H9 (cell line): ENCODE measurements at regions not wholly inside any gene's neighbourhood (a gene's known extent, or its start where the extent isn't known, plus 50 kb on each side); places are given as distances from the start of the nearest gene placed in this dataset.

ENCODE experiments used
- DNase-seq: peaks from one replicate; pipeline ENCODE4 v3.0.0-alpha.2; 2017
- H2AFZ ChIP-seq: one replicate; pipeline ENCODE4 v1.6.1; 2013; ENCODE audit warnings: mild to moderate bottlenecking, low read length, control low read depth, moderate library complexity
- H2AK5ac ChIP-seq: 2 replicates; pipeline ENCODE4 v1.6.1; 2013; ENCODE audit warnings: low read length, control low read depth, mixed read lengths; ENCODE audit not compliant: insufficient read length
- H2BK120ac ChIP-seq: one replicate; pipeline ENCODE4 v1.6.1; 2013; ENCODE audit warnings: low read depth, mild to moderate bottlenecking, low read length, control low read depth, inconsistent platforms; ENCODE audit not compliant: poor library complexity, severe bottlenecking
- H2BK12ac ChIP-seq: 2 replicates; pipeline ENCODE4 v1.6.1; 2013; ENCODE audit warnings: low read length, control low read depth, mixed read lengths, low read depth; ENCODE audit not compliant: insufficient read length
- H2BK15ac ChIP-seq: 2 replicates; pipeline ENCODE4 v1.6.1; 2013; ENCODE audit warnings: low read depth, low read length, control low read depth
- H2BK20ac ChIP-seq: one replicate; pipeline ENCODE4 v1.6.1; 2013; ENCODE audit warnings: low read depth, mild to moderate bottlenecking, low read length, control low read depth, inconsistent platforms; ENCODE audit not compliant: poor library complexity, severe bottlenecking
- H2BK5ac ChIP-seq: 2 replicates; pipeline ENCODE4 v1.6.1; 2013; ENCODE audit warnings: low read length, control low read depth, mixed read lengths; ENCODE audit not compliant: insufficient read length
- H3K14ac ChIP-seq: 2 replicates; pipeline ENCODE4 v1.6.1; 2013; ENCODE audit warnings: low read length, control low read depth; ENCODE audit not compliant: insufficient read depth
- H3K18ac ChIP-seq: 2 replicates; pipeline ENCODE4 v1.6.1; 2013; ENCODE audit warnings: low read depth, mild to moderate bottlenecking, mixed read lengths, low read length, control low read depth; ENCODE audit not compliant: insufficient read length
- H3K23ac ChIP-seq: 2 replicates; pipeline ENCODE4 v1.6.1; 2013; ENCODE audit warnings: low read length, control low read depth, mixed read lengths, low read depth; ENCODE audit not compliant: insufficient read length
- H3K23me2 ChIP-seq: 2 replicates; pipeline ENCODE4 v1.6.1; 2013; ENCODE audit warnings: low read depth, mild to moderate bottlenecking, mixed read lengths, low read length, control low read depth; ENCODE audit not compliant: insufficient read length, poor library complexity, severe bottlenecking
- H3K27ac ChIP-seq: 2 replicates; pipeline ENCODE4 v1.5.1; 2013; ENCODE audit warnings: low read length, control low read depth, mixed read lengths, low read depth; ENCODE audit not compliant: insufficient read length
- H3K27me3 ChIP-seq: 2 replicates; pipeline ENCODE4 v1.6.1; 2013; ENCODE audit warnings: low read length, control low read depth, inconsistent platforms; ENCODE audit not compliant: insufficient read depth
- H3K4ac ChIP-seq: 2 replicates; pipeline ENCODE4 v1.6.1; 2013; ENCODE audit warnings: low read depth, mild to moderate bottlenecking, control low read depth, inconsistent platforms, low read length, moderate library complexity
- H3K4me1 ChIP-seq: 2 replicates; pipeline ENCODE4 v1.6.1; 2013; ENCODE audit warnings: low read length, control low read depth, inconsistent platforms; ENCODE audit not compliant: insufficient read depth
- H3K4me2 ChIP-seq: 2 replicates; pipeline ENCODE4 v1.6.1; 2013; ENCODE audit warnings: low read length, control low read depth, mixed read lengths; ENCODE audit not compliant: insufficient read length, insufficient read depth
- H3K56ac ChIP-seq: 2 replicates; pipeline ENCODE4 v1.6.1; 2013; ENCODE audit warnings: low read depth, mild to moderate bottlenecking, mixed read lengths, low read length, control low read depth; ENCODE audit not compliant: insufficient read length
- H3K79me1 ChIP-seq: 2 replicates; pipeline ENCODE4 v1.6.1; 2013; ENCODE audit warnings: low read depth, mild to moderate bottlenecking, moderate library complexity, low read length, control low read depth, inconsistent platforms; ENCODE audit not compliant: insufficient read depth, poor library complexity, severe bottlenecking
- H3K79me2 ChIP-seq: 2 replicates; pipeline ENCODE4 v1.6.1; 2013; ENCODE audit warnings: low read length, control low read depth, inconsistent platforms; ENCODE audit not compliant: insufficient read depth
- H3K9ac ChIP-seq: 2 replicates; pipeline ENCODE4 v1.6.1; 2013; ENCODE audit warnings: low read length, control low read depth, mixed read lengths; ENCODE audit not compliant: insufficient read length; ENCODE audit errors: extremely low read depth
- H3K9me3 ChIP-seq: one replicate; pipeline ENCODE4 v1.6.1; 2013; ENCODE audit warnings: low read depth, low read length, inconsistent platforms; ENCODE audit not compliant: control insufficient read depth
- H3T11ph ChIP-seq: one replicate; pipeline ENCODE4 v1.6.1; 2013; ENCODE audit warnings: mild to moderate bottlenecking, low read length, control low read depth, inconsistent platforms
- H4K20me1 ChIP-seq: one replicate; pipeline ENCODE4 v1.6.1; 2013; ENCODE audit not compliant: control insufficient read depth, insufficient read length, insufficient read depth
- H4K5ac ChIP-seq: 2 replicates; pipeline ENCODE4 v1.6.1; 2013; ENCODE audit warnings: low read depth, mild to moderate bottlenecking, mixed read lengths, low read length, control low read depth; ENCODE audit not compliant: insufficient read length
- H4K8ac ChIP-seq: replicated peaks from 2 replicates; pipeline ENCODE4 v1.6.1; 2013; ENCODE audit warnings: low read length, control low read depth, mixed read lengths, low read depth; ENCODE audit not compliant: insufficient read length
- H4K91ac ChIP-seq: 2 replicates; pipeline ENCODE4 v1.6.1; 2013; ENCODE audit warnings: low read depth, mild to moderate bottlenecking, moderate library complexity, mixed read lengths, low read length, control low read depth; ENCODE audit not compliant: insufficient read length
- H3K27ac Mint-ChIP-seq, 3 experiments: 2 replicates in 2 of 3; 3 replicates in 1 of 3; pipeline ENCODE4 v1.8.0; 2020 to 2021; ENCODE audit warnings: mixed read lengths in 3 of 3, mild to moderate bottlenecking in 1 of 3, moderate library complexity in 1 of 3
- H3K27me3 Mint-ChIP-seq: 2 replicates; pipeline ENCODE4 v1.8.0; 2021; ENCODE audit warnings: low read depth, mild to moderate bottlenecking, moderate library complexity, mixed read lengths
- H3K36me3 Mint-ChIP-seq, 3 experiments: 2 replicates in 2 of 3; 3 replicates in 1 of 3; pipeline ENCODE4 v1.8.0; 2020 to 2021; ENCODE audit warnings: low read depth in 3 of 3, mixed read lengths in 3 of 3; ENCODE audit not compliant: insufficient read depth in 1 of 3
- H3K4me1 Mint-ChIP-seq, 2 experiments: 2 replicates each; pipeline ENCODE4 v1.8.0; 2020; ENCODE audit warnings: mixed read lengths in 2 of 2
- H3K4me3 Mint-ChIP-seq, 2 experiments: 2 replicates in 1 of 2; 3 replicates in 1 of 2; pipeline ENCODE4 v1.8.0; 2020 to 2021; ENCODE audit warnings: mild to moderate bottlenecking in 2 of 2, mixed read lengths in 2 of 2, moderate library complexity in 1 of 2
- H3K9me3 Mint-ChIP-seq, 2 experiments: 2 replicates in 1 of 2; 3 replicates in 1 of 2; pipeline ENCODE4 v1.8.0; 2020; ENCODE audit warnings: mild to moderate bottlenecking in 2 of 2, mixed read lengths in 2 of 2, moderate library complexity in 1 of 2
- CTCF ChIP-seq: fragments of 200-600 bp; sonication (generic); conservative IDR thresholded peaks from 3 replicates; pipeline ENCODE4 v1.8.0; 2021; ENCODE audit warnings: antibody characterized with exemption, mild to moderate bottlenecking
- WGBS: extraction: QIAGEN DNeasy Blood & Tissue Kit; methylation state at CpG from one replicate; pipeline ENCODE4 v1.1.7; 2013; ENCODE audit warnings: missing lambda C conversion rate, low lambda C conversion rate, mixed read lengths; ENCODE audit not compliant: insufficient read length; ENCODE audit errors: extremely low coverage; 5-methylcytosine and 5-hydroxymethylcytosine counted together

GRCh38 chr17:6231465-6231864 lies 161.3 kb downstream of the WSCD1 start:
- Histone ChIP-seq H3K14ac (no peak overlapping the region), H2BK5ac (no peak overlapping the region), H3K79me2 (no peaks in the 10 kb centered on the region), H3K9ac (no peak overlapping the region), H3K4me1 (peaks cover 5% of the 10 kb centered on the region), H3K27me3 (no peaks in the 10 kb centered on the region), H2BK12ac (no peak overlapping the region), H3K4ac (no peak overlapping the region), H2BK15ac (no peak overlapping the region), H2BK120ac (no peak overlapping the region), H2AK5ac (no peak overlapping the region), H4K8ac (no peak overlapping the region), H3K23ac (no peak overlapping the region), H4K91ac (no peak overlapping the region), H3K4me2 (no peak overlapping the region), H3K79me1 (no peaks in the 10 kb centered on the region), H3K18ac (no peak overlapping the region), H3K23me2 (no peaks in the 10 kb centered on the region), H4K5ac (no peak overlapping the region), H2BK20ac (no peak overlapping the region), H3K9me3 (no peaks in the 10 kb centered on the region), H3K27ac (no peak overlapping the region), H4K20me1 (no peaks in the 10 kb centered on the region), H3K56ac (no peak overlapping the region), H3T11ph (no peak overlapping the region), H2AFZ (no peak overlapping the region)
- Mint-ChIP-seq H3K4me1 (peaks cover 9 to 12% of the 10 kb centered on the region in 2 experiments), H3K9me3 (no peaks in the 10 kb centered on the region), H3K27ac (0 out of 7 replicates have a peak overlapping the region, but pooled peaks of 1 of the 3 experiments have one; percentile 36), H3K27me3 (peaks cover 2% of the 10 kb centered on the region; the same call in 1 of the 2 replicates), H3K4me3 (no peak overlapping the region), H3K36me3 (no peaks in the 10 kb centered on the region)
- WGBS = no CpG with 5 or more reads among the region's 8 CpGs
- TF ChIP-seq CTCF = no peak
- no peak for DNase-seq
